H1 (cell line): ENCODE measurements at regions not wholly inside any gene's neighbourhood (a gene's known extent, or its start where the extent isn't known, plus 50 kb on each side); places are given as distances from the start of the nearest gene placed in this dataset.

Experiments used
- CTCF ChIA-PET: fragments of 300-600 bp; sonication (Branson Sonifier 250); formaldehyde crosslinking; loops from one replicate; lab custom pipeline; 2021; ENCODE audit not compliant: partially characterized antibody; lab: Charles Lee
- POLR2A ChIA-PET: fragments of 300-600 bp; sonication (Branson Sonifier 250); formaldehyde crosslinking; loops from one replicate; lab custom pipeline; 2021; ENCODE audit warnings: inconsistent platforms; ENCODE audit not compliant: partially characterized antibody; lab: Charles Lee
- DNase-seq, 2 experiments: peaks; one replicate each; pipeline versions ENCODE4 v3.0.0 to v3.0.0-alpha.2; 2010 to 2022; ENCODE audit warnings: low spot score in 2 of 2, low read depth in 1 of 2, mixed read lengths in 1 of 2
- FAIRE-seq: peaks from 2 replicates; lab custom pipeline; 2011; peaks lifted over from hg19 to GRCh38; lab: Jason Lieb, UNC
- H2AFZ ChIP-seq: 2 replicates; pipeline ENCODE4 v1.8.1; 2012; ENCODE audit warnings: low read length, inconsistent platforms
- H2AK5ac ChIP-seq: 2 replicates; pipeline ENCODE4 v1.6.1; 2013; ENCODE audit warnings: low read depth, low read length
- H2BK120ac ChIP-seq: replicated peaks from 2 replicates; pipeline ENCODE3; 2013; ENCODE audit warnings: low read depth, low read length, inconsistent platforms
- H2BK12ac ChIP-seq: 2 replicates; pipeline ENCODE4 v1.6.1; 2013; ENCODE audit warnings: low read depth, low read length
- H2BK15ac ChIP-seq: 2 replicates; pipeline ENCODE4 v1.6.1; 2013; ENCODE audit warnings: low read length
- H2BK20ac ChIP-seq: 2 replicates; pipeline ENCODE4 v1.6.1; 2013; ENCODE audit warnings: low read length
- H2BK5ac ChIP-seq: 2 replicates; pipeline ENCODE4 v1.6.1; 2013; ENCODE audit warnings: low read depth, low read length
- H3K14ac ChIP-seq: 2 replicates; pipeline ENCODE4 v1.6.1; 2013; ENCODE audit warnings: inconsistent platforms; ENCODE audit not compliant: insufficient read length
- H3K18ac ChIP-seq: 2 replicates; pipeline ENCODE4 v1.6.1; 2013; ENCODE audit warnings: low read length; ENCODE audit errors: extremely low read depth
- H3K23ac ChIP-seq: 2 replicates; pipeline ENCODE4 v1.6.1; 2013; ENCODE audit warnings: inconsistent platforms; ENCODE audit not compliant: insufficient read length
- H3K23me2 ChIP-seq: 2 replicates; pipeline ENCODE4 v1.6.1; 2013; ENCODE audit warnings: low read depth, low read length
- H3K27ac ChIP-seq: 2 replicates; pipeline ENCODE4 v1.6.1; 2011; ENCODE audit warnings: low read depth, low read length, inconsistent platforms
- H3K27me3 ChIP-seq, 4 experiments: replicated peaks in 1 of 4; 1 replicate in 1 of 4; 2 replicates in 3 of 4; pipeline versions ENCODE4 v1.6.1 to v1.8.1; 2011 to 2013; ENCODE audit warnings: low read length in 3 of 4, mild to moderate bottlenecking in 3 of 4, inconsistent platforms in 2 of 4, mixed read lengths in 2 of 4, moderate library complexity in 1 of 4; ENCODE audit not compliant: control insufficient read depth in 3 of 4, insufficient read depth in 3 of 4; ENCODE audit errors: extremely low read depth in 1 of 4
- H3K36me3 ChIP-seq, 4 experiments: 2 replicates each; pipeline versions ENCODE4 v1.6.1 to v1.8.1; 2011 to 2013; ENCODE audit warnings: mild to moderate bottlenecking in 4 of 4, low read length in 3 of 4, moderate library complexity in 2 of 4, control low read depth in 1 of 4, inconsistent platforms in 1 of 4; ENCODE audit not compliant: insufficient read depth in 4 of 4, control insufficient read depth in 2 of 4
- H3K4ac ChIP-seq: replicated peaks from 2 replicates; pipeline ENCODE3; 2013; ENCODE audit warnings: low read length, low read depth, mixed read lengths, inconsistent platforms; ENCODE audit not compliant: insufficient read length
- H3K4me1 ChIP-seq, 4 experiments: replicated peaks in 1 of 4; 1 replicate in 1 of 4; 2 replicates in 3 of 4; pipeline versions ENCODE4 v1.6.1 to v1.8.1; 2011 to 2013; ENCODE audit warnings: low read length in 3 of 4, inconsistent platforms in 2 of 4, mixed read lengths in 1 of 4; ENCODE audit not compliant: insufficient read depth in 4 of 4, control insufficient read depth in 3 of 4
- H3K4me2 ChIP-seq, 2 experiments: 2 replicates each; pipeline versions ENCODE4 v1.6.1 to v1.8.1; 2011 to 2013; ENCODE audit warnings: low read depth in 2 of 2, low read length in 2 of 2, control low read depth in 1 of 2, inconsistent platforms in 1 of 2, mild to moderate bottlenecking in 1 of 2; ENCODE audit not compliant: insufficient read depth in 1 of 2
- H3K4me3 ChIP-seq, 4 experiments: fragments of 200-600, 300-600 bp in 1 of 4; sonication (generic), shearing (Covaris generic), sonication (Bioruptor Twin) in 1 of 4; 2 replicates each; pipeline versions ENCODE4 v1.5.1 to v1.8.1; 2011 to 2016; ENCODE audit warnings: low read length in 4 of 4, low read depth in 3 of 4, control low read depth in 2 of 4, inconsistent platforms in 2 of 4, mild to moderate bottlenecking in 2 of 4, mixed read lengths in 1 of 4, moderate library complexity in 1 of 4; ENCODE audit not compliant: insufficient read depth in 2 of 4; ENCODE audit errors: extremely low read depth in 1 of 4
- H3K56ac ChIP-seq: replicated peaks from 2 replicates; pipeline ENCODE3; 2013; ENCODE audit warnings: low read depth, mild to moderate bottlenecking, mixed read lengths, low read length, inconsistent platforms; ENCODE audit not compliant: insufficient read length
- H3K79me1 ChIP-seq: 2 replicates; pipeline ENCODE4 v1.6.1; 2013; ENCODE audit warnings: low read depth, low read length, control low read depth
- H3K79me2 ChIP-seq, 2 experiments: 2 replicates each; pipeline versions ENCODE4 v1.6.1 to v1.8.1; 2012 to 2013; ENCODE audit warnings: low read length in 2 of 2, mild to moderate bottlenecking in 2 of 2, inconsistent platforms in 1 of 2; ENCODE audit not compliant: insufficient read depth in 2 of 2, control insufficient read depth in 1 of 2
- H3K9ac ChIP-seq, 4 experiments: replicated peaks in 1 of 4; 1 replicate in 1 of 4; 2 replicates in 3 of 4; pipeline versions ENCODE4 v1.6.1 to v1.8.1; 2011 to 2013; ENCODE audit warnings: low read depth in 3 of 4, low read length in 3 of 4, control low read depth in 2 of 4, mild to moderate bottlenecking in 2 of 4, moderate library complexity in 2 of 4, inconsistent platforms in 1 of 4; ENCODE audit errors: extremely low read depth in 1 of 4
- H3K9me3 ChIP-seq, 2 experiments: 2 replicates each; pipeline versions ENCODE4 v1.6.1 to v1.8.1; 2012 to 2013; ENCODE audit warnings: mild to moderate bottlenecking in 2 of 2, moderate library complexity in 2 of 2, control low read depth in 1 of 2, inconsistent platforms in 1 of 2, low read depth in 1 of 2, low read length in 1 of 2, mixed read lengths in 1 of 2; ENCODE audit not compliant: insufficient read depth in 2 of 2
- H4K20me1 ChIP-seq, 2 experiments: replicated peaks in 1 of 2; 2 replicates each; pipeline versions ENCODE3 to v1.8.1; 2011 to 2013; ENCODE audit warnings: inconsistent platforms in 2 of 2, low read length in 2 of 2, mild to moderate bottlenecking in 1 of 2; ENCODE audit not compliant: insufficient read depth in 2 of 2, control insufficient read depth in 1 of 2
- H4K5ac ChIP-seq: 2 replicates; pipeline ENCODE4 v1.6.1; 2013; ENCODE audit warnings: low read length, low read depth, mixed read lengths, inconsistent platforms; ENCODE audit not compliant: insufficient read length
- H4K8ac ChIP-seq: 2 replicates; pipeline ENCODE4 v1.8.0; 2013; ENCODE audit warnings: mild to moderate bottlenecking, moderate library complexity, low read length, inconsistent platforms; ENCODE audit not compliant: insufficient read depth; ENCODE audit errors: extremely low read depth
- H4K91ac ChIP-seq: replicated peaks from 2 replicates; pipeline ENCODE3; 2013; ENCODE audit warnings: low read length, mixed read lengths, inconsistent platforms; ENCODE audit not compliant: insufficient read length
- ASH2L ChIP-seq: fragments of 200-600, 300-600 bp; sonication (generic); IDR thresholded peaks from one replicate; pipeline ENCODE4 v1.7.1; 2017; ENCODE audit warnings: low read length
- CREB1 ChIP-seq: IDR thresholded peaks from 2 replicates; pipeline ENCODE4 v1.6.1; 2012; ENCODE audit warnings: inconsistent platforms
- CTBP2 ChIP-seq: IDR thresholded peaks from 2 replicates; pipeline ENCODE4 v1.7.0; 2011; ENCODE audit warnings: borderline replicate concordance, mild to moderate bottlenecking, moderate library complexity, mixed read lengths, low read length; ENCODE audit not compliant: insufficient read depth, insufficient read length
- GTF2F1 ChIP-seq: IDR thresholded peaks from 2 replicates; pipeline ENCODE4 v1.6.1; 2012; ENCODE audit warnings: low read depth, low read length, improper control_type of control experiment, borderline replicate concordance
- HDAC6 ChIP-seq: IDR thresholded peaks from one replicate; pipeline ENCODE4 v1.7.1; 2012; ENCODE audit warnings: low read depth, mild to moderate bottlenecking, inconsistent platforms, low read length, moderate library complexity
- KDM4A ChIP-seq: IDR thresholded peaks from one replicate; pipeline ENCODE4 v1.7.1; 2012; ENCODE audit warnings: low read depth, mild to moderate bottlenecking, moderate library complexity, low read length, inconsistent platforms; ENCODE audit not compliant: severe bottlenecking
- NRF1 ChIP-seq: IDR thresholded peaks from 2 replicates; pipeline ENCODE4 v1.6.1; 2011; ENCODE audit warnings: mild to moderate bottlenecking, low read depth, low read length, improper control_type of control experiment
- POU5F1 ChIP-seq: IDR thresholded peaks from 2 replicates; pipeline ENCODE4 v1.6.1; 2011; ENCODE audit warnings: low read depth, mild to moderate bottlenecking, low read length, moderate library complexity
- RAD21 ChIP-seq, 2 experiments: IDR thresholded peaks in 1 of 2; conservative IDR thresholded peaks in 1 of 2; 2 replicates each; pipeline ENCODE4 v1.6.1; 2011; ENCODE audit warnings: low read depth in 2 of 2, low read length in 2 of 2, improper control_type of control experiment in 1 of 2, inconsistent platforms in 1 of 2, mild to moderate bottlenecking in 1 of 2, moderate library complexity in 1 of 2
- SAP30 ChIP-seq: fragments of 300-600 bp; sonication (generic); IDR thresholded peaks from 2 replicates; pipeline ENCODE4 v1.7.1; 2012; ENCODE audit warnings: low read length, moderate library complexity, mild to moderate bottlenecking, inconsistent platforms; ENCODE audit not compliant: insufficient read depth, insufficient replicate concordance
- WGBS, 2 experiments: shearing (Covaris generic) in 1 of 2; methylation state at CpG; one replicate each; pipeline versions ENCODE4 v1.1.6 to v1.1.7; 2013 to 2015; ENCODE audit warnings: low lambda C conversion rate in 2 of 2, mixed read lengths in 2 of 2, inconsistent platforms in 1 of 2, low coverage in 1 of 2, missing lambda C conversion rate in 1 of 2; ENCODE audit not compliant: insufficient replicate concordance in 2 of 2, insufficient coverage in 1 of 2, insufficient read length in 1 of 2; ENCODE audit errors: extremely low coverage in 1 of 2, missing lambda C conversion rate in 1 of 2; 5-methylcytosine and 5-hydroxymethylcytosine counted together
- TF ChIP-seq, protein P1 (sequence below): IDR thresholded peaks from 2 replicates; pipeline ENCODE4 v1.6.1; 2012; ENCODE audit warnings: inconsistent platforms

DNA sequence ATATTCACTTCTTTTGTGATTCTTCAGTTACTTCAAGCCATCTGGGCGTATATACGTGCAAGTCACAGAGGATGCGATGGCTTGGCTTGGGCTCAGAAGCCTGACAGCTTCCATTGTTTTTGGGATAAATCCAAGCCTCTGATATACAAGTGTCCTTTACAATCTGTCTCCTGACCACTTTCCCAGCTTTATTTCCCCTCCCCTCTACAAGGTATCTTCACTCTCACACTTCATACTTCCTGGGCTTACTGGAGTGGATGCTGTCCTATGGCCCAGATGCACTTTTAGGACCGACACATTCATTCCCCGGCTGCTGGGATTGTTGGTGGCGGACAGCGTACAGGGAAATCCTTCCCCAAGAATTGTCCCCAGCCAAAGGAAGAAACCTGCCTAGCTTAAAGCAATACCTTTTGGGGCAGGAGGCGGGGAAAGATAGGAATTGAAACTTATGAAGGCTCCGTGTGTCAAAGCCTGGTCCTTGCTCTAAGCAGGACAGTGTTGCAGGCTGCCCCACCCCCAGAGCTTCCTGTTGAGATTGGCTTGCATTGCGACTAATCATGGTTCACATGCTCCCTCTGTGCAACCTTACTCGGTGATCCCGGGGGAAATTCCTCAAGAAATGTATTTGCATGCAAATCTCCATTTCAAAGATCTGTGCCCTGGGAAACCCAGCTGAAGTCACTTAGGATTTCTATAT, 802.9 kb upstream of the ID2 start:
- Histone ChIP-seq H3K27me3 (no peaks in the 10 kb centered on the region), H3K23ac (no peak overlapping the region), H2BK12ac (peak overlapping the region; percentile 68; the same call in 1 of the 2 replicates), H3K4me2 (peak overlapping the region; percentile 63 to 100), H4K20me1 (no peaks in the 10 kb centered on the region), H3K9ac (peak overlapping the region in 2 of 4 experiments; percentile 59 to 61; a peak in 4 of 7 replicates), H2BK120ac (peak overlapping the region; percentile 98), H2BK20ac (no peak overlapping the region), H3K4ac (peak overlapping the region; percentile 91), H2BK5ac (peak overlapping the region; percentile 97; the same call in 1 of the 2 replicates), H3K27ac (peak overlapping the region; percentile 84), H3K4me3 (peak overlapping the region; percentile 5 to 71 (median 45)), H3K9me3 (no peaks in the 10 kb centered on the region), H4K91ac (peak overlapping the region; percentile 97), H3K79me1 (peaks cover 14% of the 10 kb centered on the region), H3K36me3 (peaks cover 0 to 39% (median 12%) of the 10 kb centered on the region in 4 experiments; a peak in 4 of 8 replicates), H3K23me2 (peaks cover 7% of the 10 kb centered on the region), H2BK15ac (no peak overlapping the region), H4K8ac (no peak overlapping the region), H3K56ac (peak overlapping the region; percentile 91), H3K79me2 (peaks cover 31 to 46% of the 10 kb centered on the region in 2 experiments), H3K4me1 (peaks cover 3 to 24% (median 10%) of the 10 kb centered on the region in 4 experiments), H4K5ac (peak overlapping the region; percentile 86), H2AK5ac (0 out of 2 replicates have a peak overlapping the region, but pooled peaks have one; percentile 86), H2AFZ (no peak overlapping the region), H3K14ac (no peak overlapping the region), H3K18ac (peak overlapping the region; percentile 84)
- 7% methylated on average over 12 of the region's 12 CpGs; no CpG with 5 or more reads in 1 of the 2 experiments for WGBS, 2 experiments
- FAIRE-seq: no peak
- POLR2A ChIA-PET: interaction anchor here (0.8 to 6.1 kb wide), 25 partner anchors 8 to 806 kb away, joined by 3 to 106 read pairs (median 4); partner anchors contain the start of gene ID2
- CTCF ChIA-PET: no interaction called here
- DNase-seq: peak; percentile 66
- TF ChIP-seq, protein P1, sequence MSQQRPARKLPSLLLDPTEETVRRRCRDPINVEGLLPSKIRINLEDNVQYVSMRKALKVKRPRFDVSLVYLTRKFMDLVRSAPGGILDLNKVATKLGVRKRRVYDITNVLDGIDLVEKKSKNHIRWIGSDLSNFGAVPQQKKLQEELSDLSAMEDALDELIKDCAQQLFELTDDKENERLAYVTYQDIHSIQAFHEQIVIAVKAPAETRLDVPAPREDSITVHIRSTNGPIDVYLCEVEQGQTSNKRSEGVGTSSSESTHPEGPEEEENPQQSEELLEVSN: no peak
- TF ChIP-seq ASH2L: peak; percentile 59
- no peak for TF ChIP-seq CTBP2
- TF ChIP-seq CREB1: no peak
- TF ChIP-seq SAP30: no peak
- TF ChIP-seq NRF1: no peak
- TF ChIP-seq HDAC6: no peak
- peak in 1 of 2 experiments; percentile 22; a peak in 1 of 4 replicates for TF ChIP-seq RAD21 (IDR thresholded peaks at IDR 0.05 in 1 of 2, conservative IDR thresholded peaks at IDR 0.05 in 1 of 2; ENCODE audit: low read depth in 2 of 2, low read length in 2 of 2)
- no peak for TF ChIP-seq POU5F1
- no peak for TF ChIP-seq GTF2F1
- TF ChIP-seq KDM4A: no peak
